Trophoblast cell (in vitro differentiated cells and primary cell): ENCODE measurements at regions not wholly inside any gene's neighbourhood (a gene's known extent, or its start where the extent isn't known, plus 50 kb on each side); places are given as distances from the start of the nearest gene placed in this dataset.
A peak's percentile ranks its signal among the peaks of the same experiment; 100 is the strongest.

ENCODE experiments used
- DNase-seq, 2 donors: peaks; one replicate each; pipeline ENCODE4 v3.0.0-alpha.2; 2016
- H2AFZ ChIP-seq: 2 replicates; pipeline ENCODE4 v1.6.1; 2013; ENCODE audit warnings: low read length, moderate library complexity, mild to moderate bottlenecking; ENCODE audit not compliant: insufficient read depth, poor library complexity
- H2AK5ac ChIP-seq: 2 replicates; pipeline ENCODE4 v1.6.1; 2013; ENCODE audit warnings: mild to moderate bottlenecking, low read length
- H2BK120ac ChIP-seq: 2 replicates; pipeline ENCODE4 v1.6.1; 2013; ENCODE audit warnings: low read length, mild to moderate bottlenecking, moderate library complexity; ENCODE audit not compliant: insufficient read depth, poor library complexity
- H2BK12ac ChIP-seq: 2 replicates; pipeline ENCODE4 v1.6.1; 2013; ENCODE audit warnings: mild to moderate bottlenecking, low read length, moderate library complexity
- H2BK5ac ChIP-seq: 2 replicates; pipeline ENCODE4 v1.6.1; 2013; ENCODE audit warnings: low read length, low read depth, moderate library complexity, mild to moderate bottlenecking; ENCODE audit not compliant: poor library complexity
- H3K14ac ChIP-seq: 2 replicates; pipeline ENCODE4 v1.6.1; 2013; ENCODE audit warnings: mild to moderate bottlenecking, low read length
- H3K18ac ChIP-seq: 2 replicates; pipeline ENCODE4 v1.6.1; 2013; ENCODE audit warnings: mild to moderate bottlenecking, low read length
- H3K23ac ChIP-seq: 2 replicates; pipeline ENCODE4 v1.6.1; 2013; ENCODE audit warnings: low read length
- H3K27ac ChIP-seq: 2 replicates; pipeline ENCODE4 v1.5.1; 2013; ENCODE audit warnings: low read depth, mild to moderate bottlenecking, inconsistent platforms, low read length, moderate library complexity
- H3K27me3 ChIP-seq: 2 replicates; pipeline ENCODE4 v1.6.1; 2013; ENCODE audit warnings: inconsistent platforms, mild to moderate bottlenecking, low read length, moderate library complexity; ENCODE audit not compliant: insufficient read depth
- H3K36me3 ChIP-seq, 2 experiments: 1 replicate in 1 of 2; 2 replicates in 1 of 2; pipeline ENCODE4 v1.6.1; 2013; ENCODE audit warnings: low read length in 2 of 2, mild to moderate bottlenecking in 2 of 2, moderate library complexity in 1 of 2; ENCODE audit not compliant: insufficient read depth in 2 of 2, control insufficient read depth in 1 of 2
- H3K4ac ChIP-seq: 2 replicates; pipeline ENCODE4 v1.6.1; 2013; ENCODE audit warnings: low read depth, mild to moderate bottlenecking, low read length, moderate library complexity
- H3K4me1 ChIP-seq, 2 experiments: 1 replicate in 1 of 2; 2 replicates in 1 of 2; pipeline ENCODE4 v1.6.1; 2013; ENCODE audit warnings: low read length in 2 of 2, mild to moderate bottlenecking in 2 of 2, moderate library complexity in 1 of 2; ENCODE audit not compliant: insufficient read depth in 2 of 2, control insufficient read depth in 1 of 2
- H3K4me2 ChIP-seq: 2 replicates; pipeline ENCODE4 v1.6.1; 2013; ENCODE audit warnings: inconsistent platforms, mild to moderate bottlenecking, low read length, moderate library complexity
- H3K4me3 ChIP-seq: 2 replicates; pipeline ENCODE4 v1.5.1; 2013; ENCODE audit warnings: mild to moderate bottlenecking, low read depth, low read length, inconsistent platforms
- H3K79me1 ChIP-seq: one replicate; pipeline ENCODE4 v1.6.1; 2013; ENCODE audit warnings: low read length
- H3K79me2 ChIP-seq: 2 replicates; pipeline ENCODE4 v1.6.1; 2013; ENCODE audit warnings: low read length, mild to moderate bottlenecking; ENCODE audit not compliant: control insufficient read depth, insufficient read depth, poor library complexity
- H3K9ac ChIP-seq: 2 replicates; pipeline ENCODE4 v1.6.1; 2013; ENCODE audit warnings: mild to moderate bottlenecking, low read length
- H3K9me3 ChIP-seq: 2 replicates; pipeline ENCODE4 v1.6.1; 2013; ENCODE audit warnings: low read depth, mild to moderate bottlenecking, control low read depth, inconsistent platforms, low read length; ENCODE audit not compliant: insufficient read depth
- H4K12ac ChIP-seq: 2 replicates; pipeline ENCODE4 v1.6.1; 2013; ENCODE audit warnings: low read depth, mild to moderate bottlenecking, low read length, moderate library complexity
- H4K8ac ChIP-seq: 2 replicates; pipeline ENCODE4 v1.6.1; 2013; ENCODE audit warnings: low read depth, mild to moderate bottlenecking, low read length, moderate library complexity
- H4K91ac ChIP-seq: one replicate; pipeline ENCODE4 v1.6.1; 2013; ENCODE audit warnings: low read depth, mild to moderate bottlenecking, low read length, moderate library complexity
- WGBS: extraction: QIAGEN DNeasy Blood & Tissue Kit; methylation state at CpG from one replicate; pipeline ENCODE4 v1.1.7; 2013; ENCODE audit warnings: missing lambda C conversion rate; ENCODE audit not compliant: insufficient read length, insufficient coverage; ENCODE audit errors: extremely low coverage; 5-methylcytosine and 5-hydroxymethylcytosine counted together

GRCh38 chr7:153422291-153423209, 629.6 kb upstream of the DPP6 start:
- no peak overlapping the region for H4K8ac ChIP-seq
- no peaks in the 10 kb centered on the region for H3K79me2 ChIP-seq
- H3K27ac ChIP-seq: no peak overlapping the region
- no peak overlapping the region for H2AK5ac ChIP-seq
- WGBS: no CpG with 5 or more reads among the region's 9 CpGs
- no peaks in the 10 kb centered on the region for H3K27me3 ChIP-seq
- no peak overlapping the region for H3K9ac ChIP-seq
- H3K4me1 ChIP-seq: no peaks in the 10 kb centered on the region
- H2AFZ ChIP-seq: no peak overlapping the region
- H2BK12ac ChIP-seq: no peak overlapping the region
- no peak overlapping the region for H3K4me2 ChIP-seq
- H4K91ac ChIP-seq: no peak overlapping the region
- H3K18ac ChIP-seq: no peak overlapping the region
- H3K14ac ChIP-seq: no peak overlapping the region
- H3K4ac ChIP-seq: no peak overlapping the region
- H2BK5ac ChIP-seq: no peak overlapping the region
- no peaks in the 10 kb centered on the region for H3K36me3 ChIP-seq
- no peak overlapping the region for H4K12ac ChIP-seq
- H3K9me3 ChIP-seq: no peaks in the 10 kb centered on the region
- no peaks in the 10 kb centered on the region for H3K79me1 ChIP-seq
- DNase-seq: peak in 1 of 2 donors; percentile 12
- H2BK120ac ChIP-seq: no peak overlapping the region
- H3K23ac ChIP-seq: no peak overlapping the region
- H3K4me3 ChIP-seq: no peak overlapping the region

GRCh38 chr7:153423210-153423590, 629.0 kb upstream of the DPP6 start:
- Histone ChIP-seq H3K79me2 (no peaks in the 10 kb centered on the region), H3K18ac (no peak overlapping the region), H3K79me1 (no peaks in the 10 kb centered on the region), H2AFZ (no peak overlapping the region), H4K12ac (no peak overlapping the region), H2BK12ac (no peak overlapping the region), H3K9ac (no peak overlapping the region), H3K27me3 (no peaks in the 10 kb centered on the region), H3K36me3 (no peaks in the 10 kb centered on the region), H3K9me3 (no peaks in the 10 kb centered on the region), H3K4me1 (no peaks in the 10 kb centered on the region), H3K23ac (no peak overlapping the region), H4K8ac (no peak overlapping the region), H3K27ac (no peak overlapping the region), H3K14ac (no peak overlapping the region), H3K4me3 (no peak overlapping the region), H4K91ac (no peak overlapping the region), H2BK120ac (no peak overlapping the region), H3K4ac (no peak overlapping the region), H2BK5ac (no peak overlapping the region), H2AK5ac (no peak overlapping the region), H3K4me2 (no peak overlapping the region)
- no CpG with 5 or more reads among the region's 2 CpGs for WGBS
- DNase-seq: no peak

- Histone ChIP-seq H4K91ac (no peak overlapping the region), H3K79me2 (no peaks in the 10 kb centered on the region), H2AFZ (no peak overlapping the region), H3K9me3 (peaks cover 3% of the 10 kb centered on the region), H2BK5ac (no peak overlapping the region), H3K23ac (no peak overlapping the region), H2AK5ac (no peak overlapping the region), H3K27ac (no peak overlapping the region), H3K9ac (no peak overlapping the region), H3K79me1 (no peaks in the 10 kb centered on the region), H3K4me1 (no peaks in the 10 kb centered on the region), H3K4me2 (no peak overlapping the region), H3K27me3 (no peaks in the 10 kb centered on the region), H2BK120ac (no peak overlapping the region), H3K36me3 (no peaks in the 10 kb centered on the region), H4K8ac (no peak overlapping the region), H3K14ac (no peak overlapping the region), H3K4me3 (no peak overlapping the region), H2BK12ac (no peak overlapping the region), H3K4ac (no peak overlapping the region), H3K18ac (no peak overlapping the region), H4K12ac (no peak overlapping the region)
- no peak for DNase-seq
- no CpG with 5 or more reads among the region's 5 CpGs for WGBS
Measured at GRCh38 chr7:153430931-153431330, 621.3 kb upstream of the DPP6 start.

- H4K12ac ChIP-seq: no peak overlapping the region
- H2BK120ac ChIP-seq: no peak overlapping the region
- no peaks in the 10 kb centered on the region for H3K79me1 ChIP-seq
- H3K79me2 ChIP-seq: no peaks in the 10 kb centered on the region
- no peak overlapping the region for H3K27ac ChIP-seq
- H3K27me3 ChIP-seq: no peaks in the 10 kb centered on the region
- no peak overlapping the region for H2BK12ac ChIP-seq
- no peaks in the 10 kb centered on the region for H3K4me1 ChIP-seq
- H3K36me3 ChIP-seq: no peaks in the 10 kb centered on the region
- H3K14ac ChIP-seq: no peak overlapping the region
- no CpG with 5 or more reads among the region's 8 CpGs for WGBS
- no peak overlapping the region for H2BK5ac ChIP-seq
- no peak overlapping the region for H3K23ac ChIP-seq
- peaks cover 3% of the 10 kb centered on the region for H3K9me3 ChIP-seq
- no peak overlapping the region for H4K8ac ChIP-seq
- H2AK5ac ChIP-seq: no peak overlapping the region
- no peak overlapping the region for H3K4ac ChIP-seq
- H2AFZ ChIP-seq: no peak overlapping the region
- DNase-seq: peak in 1 of 2 donors; percentile 9
- no peak overlapping the region for H3K4me2 ChIP-seq
- H4K91ac ChIP-seq: no peak overlapping the region
- H3K4me3 ChIP-seq: no peak overlapping the region
- H3K9ac ChIP-seq: no peak overlapping the region
- no peak overlapping the region for H3K18ac ChIP-seq
Measured at GRCh38 chr7:153432063-153432462, 620.1 kb upstream of the DPP6 start.
